ENCODE measurements at regions not wholly inside any gene's neighbourhood (a gene's known extent, or its start where the extent isn't known, plus 50 kb on each side); places are given as distances from the start of the nearest gene placed in this dataset.

DNA sequence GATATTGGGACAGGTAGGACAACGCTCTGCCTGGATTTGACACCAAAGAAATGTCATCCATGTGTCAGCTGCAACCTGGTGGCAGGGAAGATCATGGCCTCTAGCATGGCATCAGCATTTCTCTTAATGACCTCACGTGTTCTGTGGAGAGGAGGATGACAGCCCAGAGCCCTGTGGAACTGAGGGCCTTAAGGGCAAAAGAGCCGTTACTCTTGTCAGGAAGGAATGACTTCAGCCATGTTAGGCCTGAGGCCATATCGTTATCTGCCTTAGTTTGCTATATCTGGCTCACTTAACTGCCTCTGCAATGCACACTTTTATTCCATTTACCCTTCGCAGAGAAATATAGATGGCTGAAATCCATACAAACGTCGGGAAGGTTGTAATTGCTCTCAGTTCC lies 83.2 kb upstream of the PBX1 start:
- Histone ChIP-seq H3K36me3 (replicated peaks in 1 of 2) (no peaks in the 10 kb centered on the region), H3K9me3 (replicated peaks in 1 of 3) (no peaks in the 10 kb centered on the region), H3K4me1 (replicated peaks in 1 of 2) (peaks cover 0 to 4% of the 10 kb centered on the region in 2 donors), H3K4me3 (no peak overlapping the region), H3K27ac (no peak overlapping the region), H3K27me3 (no peaks in the 10 kb centered on the region)
- intact Hi-C loops (cut with DNase I): no loop called here
- WGBS, 4 donors: 77 to 91% (median 87%) methylated on average over 7 of the region's 7 CpGs
- DNase-seq: no peak
- no peak for TF ChIP-seq POLR2A (IDR thresholded peaks at IDR 0.05)
- TF ChIP-seq, protein P1, sequence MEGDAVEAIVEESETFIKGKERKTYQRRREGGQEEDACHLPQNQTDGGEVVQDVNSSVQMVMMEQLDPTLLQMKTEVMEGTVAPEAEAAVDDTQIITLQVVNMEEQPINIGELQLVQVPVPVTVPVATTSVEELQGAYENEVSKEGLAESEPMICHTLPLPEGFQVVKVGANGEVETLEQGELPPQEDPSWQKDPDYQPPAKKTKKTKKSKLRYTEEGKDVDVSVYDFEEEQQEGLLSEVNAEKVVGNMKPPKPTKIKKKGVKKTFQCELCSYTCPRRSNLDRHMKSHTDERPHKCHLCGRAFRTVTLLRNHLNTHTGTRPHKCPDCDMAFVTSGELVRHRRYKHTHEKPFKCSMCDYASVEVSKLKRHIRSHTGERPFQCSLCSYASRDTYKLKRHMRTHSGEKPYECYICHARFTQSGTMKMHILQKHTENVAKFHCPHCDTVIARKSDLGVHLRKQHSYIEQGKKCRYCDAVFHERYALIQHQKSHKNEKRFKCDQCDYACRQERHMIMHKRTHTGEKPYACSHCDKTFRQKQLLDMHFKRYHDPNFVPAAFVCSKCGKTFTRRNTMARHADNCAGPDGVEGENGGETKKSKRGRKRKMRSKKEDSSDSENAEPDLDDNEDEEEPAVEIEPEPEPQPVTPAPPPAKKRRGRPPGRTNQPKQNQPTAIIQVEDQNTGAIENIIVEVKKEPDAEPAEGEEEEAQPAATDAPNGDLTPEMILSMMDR (IDR thresholded peaks at IDR 0.05): no peak

GRCh38 chr1:164477343-164477742 lies 81.6 kb upstream of the PBX1 start:
- no peaks in the 10 kb centered on the region for H3K27me3 ChIP-seq
- intact Hi-C loops (cut with DNase I): no loop called here
- H3K4me3 ChIP-seq: no peak overlapping the region
- WGBS, 4 donors: 82 to 95% (median 91%) methylated on average over 4 of the region's 4 CpGs
- peaks cover 0 to 4% of the 10 kb centered on the region in 2 donors for H3K4me1 ChIP-seq (replicated peaks in 1 of 2)
- DNase-seq: no peak
- no peaks in the 10 kb centered on the region for H3K9me3 ChIP-seq (replicated peaks in 1 of 3)
- no peak for TF ChIP-seq POLR2A (IDR thresholded peaks at IDR 0.05)
- TF ChIP-seq, protein P1 (IDR thresholded peaks at IDR 0.05): no peak
- no peaks in the 10 kb centered on the region for H3K36me3 ChIP-seq (replicated peaks in 1 of 2)
- no peak overlapping the region for H3K27ac ChIP-seq

- 54 to 63% (median 61%) methylated on average over 1 of the region's 1 CpG for WGBS, 4 donors
- Histone ChIP-seq H3K9me3 (replicated peaks in 1 of 3) (no peaks in the 10 kb centered on the region), H3K27ac (no peak overlapping the region), H3K4me3 (no peak overlapping the region), H3K36me3 (replicated peaks in 1 of 2) (no peaks in the 10 kb centered on the region), H3K4me1 (replicated peaks in 1 of 2) (no peaks in the 10 kb centered on the region), H3K27me3 (no peaks in the 10 kb centered on the region)
- no peak for TF ChIP-seq POLR2A (IDR thresholded peaks at IDR 0.05)
- TF ChIP-seq, protein P1 (IDR thresholded peaks at IDR 0.05): no peak
- no peak for DNase-seq
- intact Hi-C loops (cut with DNase I): no loop called here
Observed at GRCh38 chr1:164479242-164479641, 79.7 kb upstream of the PBX1 start.

- WGBS, 4 donors: 51 to 100% (median 88%) methylated on average over 1 of the region's 1 CpG
- TF ChIP-seq POLR2A (IDR thresholded peaks at IDR 0.05): no peak
- TF ChIP-seq, protein P1 (IDR thresholded peaks at IDR 0.05): no peak
- no peaks in the 10 kb centered on the region for H3K27me3 ChIP-seq
Observed at GRCh38 chr1:164480285-164480907, 78.6 kb upstream of the PBX1 start.

More at GRCh38 chr1:164480285-164480907, 78.6 kb upstream of the PBX1 start:
- no peak for DNase-seq
- Histone ChIP-seq H3K27ac (no peak overlapping the region), H3K4me1 (replicated peaks in 1 of 2) (no peaks in the 10 kb centered on the region), H3K9me3 (replicated peaks in 1 of 3) (no peaks in the 10 kb centered on the region), H3K4me3 (no peak overlapping the region), H3K36me3 (replicated peaks in 1 of 2) (no peaks in the 10 kb centered on the region)
- intact Hi-C loops (cut with DNase I): no loop called here
